Endothelial cell of umbilical vein (primary cell): ENCODE measurements at regions not wholly inside any gene's neighbourhood (a gene's known extent, or its start where the extent isn't known, plus 50 kb on each side); places are given as distances from the start of the nearest gene placed in this dataset.

Experiments
- BruUV-seq: library from RNA; stranded (reverse); fragments of 400-500 nt; replicated peaks from 2 replicates; lab custom pipeline; 2021; lab: Mats Ljungman, UMichigan
- CTCF ChIA-PET: fragments of 300-600, 350-600 bp; sonication (Branson Sonifier 250); formaldehyde crosslinking; loops from one replicate; lab custom pipeline; 2021; ENCODE audit warnings: antibody characterized with exemption, inconsistent platforms; lab: Charles Lee
- POLR2A ChIA-PET: fragments of 300-600, 350-600 bp; sonication (Branson Sonifier 250); formaldehyde crosslinking; loops from one replicate; lab custom pipeline; 2021; ENCODE audit warnings: antibody characterized with exemption, inconsistent platforms; lab: Charles Lee
- DNase-seq: peaks from one replicate; pipeline ENCODE4 v3.0.0-alpha.2; 2011; ENCODE audit warnings: low read depth, low spot score
- FAIRE-seq: peaks from 2 replicates; lab custom pipeline; 2011; peaks lifted over from hg19 to GRCh38; lab: Jason Lieb, UNC
- H2AFZ ChIP-seq: 2 replicates; pipeline ENCODE4 v1.6.0; 2012; ENCODE audit warnings: low read depth, low read length, control low read depth, inconsistent platforms
- H3K27ac ChIP-seq: 2 replicates; pipeline ENCODE4 v1.5.1; 2011; ENCODE audit warnings: low read depth, mild to moderate bottlenecking, control low read depth, low read length, moderate library complexity; ENCODE audit not compliant: insufficient read depth
- H3K27me3 ChIP-seq, 2 experiments: 2 replicates each; pipeline versions ENCODE4 v1.6.0 to v1.6.1; 2011; ENCODE audit warnings: low read length in 2 of 2, mixed read lengths in 1 of 2; ENCODE audit not compliant: control insufficient read depth in 2 of 2, insufficient read depth in 2 of 2
- H3K36me3 ChIP-seq, 2 experiments: 2 replicates in 1 of 2; 3 replicates in 1 of 2; pipeline ENCODE4 v1.5.1; 2011; ENCODE audit warnings: low read length in 2 of 2, mild to moderate bottlenecking in 1 of 2, moderate library complexity in 1 of 2; ENCODE audit not compliant: control insufficient read depth in 2 of 2, insufficient read depth in 2 of 2; ENCODE audit errors: extremely low read depth in 1 of 2
- H3K4me1 ChIP-seq: 3 replicates; pipeline ENCODE4 v1.5.1; 2011; ENCODE audit warnings: mild to moderate bottlenecking, low read length; ENCODE audit not compliant: control insufficient read depth, insufficient read depth; ENCODE audit errors: extremely low read depth
- H3K4me2 ChIP-seq: 2 replicates; pipeline ENCODE4 v1.6.1; 2011; ENCODE audit warnings: low read length, control low read depth, mixed read lengths; ENCODE audit not compliant: insufficient read depth
- H3K4me3 ChIP-seq, 3 experiments: fragments of 200-600 bp in 1 of 3; sonication (generic), shearing (Covaris generic) in 1 of 3; replicated peaks in 1 of 3; 2 replicates each; pipeline ENCODE4 v1.5.1; 2011 to 2016; ENCODE audit warnings: control low read depth in 3 of 3, low read length in 3 of 3, mild to moderate bottlenecking in 2 of 3, inconsistent platforms in 1 of 3, low read depth in 1 of 3, moderate library complexity in 1 of 3; ENCODE audit not compliant: insufficient read depth in 1 of 3
- H3K79me2 ChIP-seq: 2 replicates; pipeline ENCODE4 v1.6.0; 2012; ENCODE audit warnings: low read length, inconsistent platforms; ENCODE audit not compliant: control insufficient read depth, insufficient read depth
- H3K9ac ChIP-seq: replicated peaks from 2 replicates; pipeline ENCODE3; 2011; ENCODE audit warnings: low read length, control low read depth; ENCODE audit not compliant: insufficient read depth; ENCODE audit errors: extremely low read depth
- H3K9me1 ChIP-seq: replicated peaks from 3 replicates; pipeline ENCODE4 v1.6.0; 2011; ENCODE audit warnings: mild to moderate bottlenecking, low read length; ENCODE audit not compliant: control insufficient read depth, insufficient read depth; ENCODE audit errors: extremely low read depth
- H3K9me3 ChIP-seq: replicated peaks from 2 replicates; pipeline ENCODE4 v1.5.1; 2012; ENCODE audit warnings: low read length, inconsistent platforms; ENCODE audit not compliant: control insufficient read depth, insufficient read depth
- H4K20me1 ChIP-seq: replicated peaks from 2 replicates; pipeline ENCODE3; 2011; ENCODE audit warnings: mild to moderate bottlenecking, low read length; ENCODE audit not compliant: control insufficient read depth, insufficient read depth; ENCODE audit errors: extremely low read depth
- EZH2 ChIP-seq: IDR thresholded peaks from 2 replicates; pipeline ENCODE4 v1.6.1; 2012; ENCODE audit warnings: borderline replicate concordance, low read depth, mild to moderate bottlenecking, moderate library complexity, low read length, inconsistent platforms; ENCODE audit not compliant: severe bottlenecking
- FOS ChIP-seq: IDR thresholded peaks from 2 replicates; pipeline ENCODE4 v1.6.1; 2011; ENCODE audit warnings: mild to moderate bottlenecking, low read length, moderate library complexity, borderline replicate concordance; ENCODE audit not compliant: insufficient read depth
- GATA2 ChIP-seq: IDR thresholded peaks from 2 replicates; pipeline ENCODE4 v1.7.0; 2011; ENCODE audit warnings: low read depth, mild to moderate bottlenecking, moderate library complexity, mixed read lengths, low read length; ENCODE audit not compliant: insufficient read length, insufficient read depth
- JUN ChIP-seq: IDR thresholded peaks from 2 replicates; pipeline ENCODE4 v1.6.1; 2011; ENCODE audit warnings: borderline replicate concordance, low read depth; ENCODE audit not compliant: insufficient read length, insufficient read depth
- MAX ChIP-seq: IDR thresholded peaks from 2 replicates; pipeline ENCODE4 v1.6.1; 2011; ENCODE audit not compliant: insufficient read depth, insufficient read length
- MYC ChIP-seq: IDR thresholded peaks from one replicate; pipeline ENCODE4 v1.6.1; 2011; ENCODE audit warnings: mild to moderate bottlenecking, low read depth, low read length
- POLR2A ChIP-seq: IDR thresholded peaks from 2 replicates; pipeline ENCODE4 v1.6.1; 2012; ENCODE audit warnings: low read depth, mild to moderate bottlenecking, control low read depth, low read length
- POLR2AphosphoS5 ChIP-seq: IDR thresholded peaks from 2 replicates; pipeline ENCODE4 v1.6.1; 2012; ENCODE audit warnings: low read depth, mild to moderate bottlenecking, control low read depth, low read length, moderate library complexity; ENCODE audit not compliant: insufficient read depth
- dilution Hi-C: fragments of 300-500 bp; cut with MboI; formaldehyde crosslinking; loops from one replicate; pipeline ENCODE4 v1.15.0; 2019; ENCODE audit warnings: low sequenced_read_pairs; ENCODE audit not compliant: extremely low pct_ligation_motif_present
- intact Hi-C: fragments of 100-400 bp; cut with micrococcal nuclease; formaldehyde crosslinking; loops from one replicate; pipeline ENCODE4 v1.10.0; 2022
- TF ChIP-seq, protein P1 (sequence below), 2 donors: IDR thresholded peaks; 1 replicate in 1 of 2; 2 replicates in 1 of 2; pipeline ENCODE4 v1.5.1; 2011; ENCODE audit warnings: low read length in 2 of 2, mild to moderate bottlenecking in 2 of 2, moderate library complexity in 2 of 2, control low read depth in 1 of 2, inconsistent platforms in 1 of 2, low read depth in 1 of 2; ENCODE audit not compliant: insufficient read depth in 1 of 2; ENCODE audit errors: extremely low read depth in 1 of 2

- no peak overlapping the region for H3K9ac ChIP-seq
- FAIRE-seq (no peak), DNase-seq (no peak)
- no peaks in the 10 kb centered on the region for H3K36me3 ChIP-seq
- ChIA-PET POLR2A (no interaction called here), CTCF (no interaction called here)
- no peak overlapping the region for H3K4me3 ChIP-seq
- H3K4me2 ChIP-seq: no peak overlapping the region
- no peak overlapping the region for H3K27ac ChIP-seq
- no peaks in the 10 kb centered on the region for H3K27me3 ChIP-seq
- TF ChIP-seq FOS (no peak), GATA2 (no peak), POLR2A (no peak), MAX (no peak), EZH2 (no peak), MYC (no peak), POLR2AphosphoS5 (no peak), JUN (no peak)
- TF ChIP-seq, protein P1, sequence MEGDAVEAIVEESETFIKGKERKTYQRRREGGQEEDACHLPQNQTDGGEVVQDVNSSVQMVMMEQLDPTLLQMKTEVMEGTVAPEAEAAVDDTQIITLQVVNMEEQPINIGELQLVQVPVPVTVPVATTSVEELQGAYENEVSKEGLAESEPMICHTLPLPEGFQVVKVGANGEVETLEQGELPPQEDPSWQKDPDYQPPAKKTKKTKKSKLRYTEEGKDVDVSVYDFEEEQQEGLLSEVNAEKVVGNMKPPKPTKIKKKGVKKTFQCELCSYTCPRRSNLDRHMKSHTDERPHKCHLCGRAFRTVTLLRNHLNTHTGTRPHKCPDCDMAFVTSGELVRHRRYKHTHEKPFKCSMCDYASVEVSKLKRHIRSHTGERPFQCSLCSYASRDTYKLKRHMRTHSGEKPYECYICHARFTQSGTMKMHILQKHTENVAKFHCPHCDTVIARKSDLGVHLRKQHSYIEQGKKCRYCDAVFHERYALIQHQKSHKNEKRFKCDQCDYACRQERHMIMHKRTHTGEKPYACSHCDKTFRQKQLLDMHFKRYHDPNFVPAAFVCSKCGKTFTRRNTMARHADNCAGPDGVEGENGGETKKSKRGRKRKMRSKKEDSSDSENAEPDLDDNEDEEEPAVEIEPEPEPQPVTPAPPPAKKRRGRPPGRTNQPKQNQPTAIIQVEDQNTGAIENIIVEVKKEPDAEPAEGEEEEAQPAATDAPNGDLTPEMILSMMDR (IDR thresholded peaks at IDR 0.05; ENCODE audit: extremely low read depth in 1 of 2, insufficient read depth in 1 of 2, low read depth in 1 of 2, low read length in 2 of 2): no peak
- no peaks in the 10 kb centered on the region for H3K79me2 ChIP-seq
- H3K9me3 ChIP-seq: peaks cover 3% of the 10 kb centered on the region
- H3K4me1 ChIP-seq: no peaks in the 10 kb centered on the region
- no peaks in the 10 kb centered on the region for H4K20me1 ChIP-seq
- intact Hi-C loops (no loop called here), dilution Hi-C loops (no loop called here)
- no peaks in the 10 kb centered on the region for H3K9me1 ChIP-seq
- no peak overlapping the region for H2AFZ ChIP-seq
- no TSS peak for BruUV-seq
Measured at GRCh38 chr2:153077311-153077710, 358.9 kb downstream of the ARL6IP6 start.
